Osteoblast (primary cell): ENCODE measurements at regions not wholly inside any gene's neighbourhood (a gene's known extent, or its start where the extent isn't known, plus 50 kb on each side); places are given as distances from the start of the nearest gene placed in this dataset.

Experiments
- DNase-seq: peaks from one replicate; pipeline ENCODE4 v3.0.0; 2011; ENCODE audit warnings: low spot score, mixed read lengths; ENCODE audit not compliant: insufficient read length; ENCODE audit errors: missing footprints
- H2AFZ ChIP-seq: 2 replicates; pipeline ENCODE4 v1.6.0; 2011; ENCODE audit warnings: mild to moderate bottlenecking, low read length
- H3K27ac ChIP-seq: 2 replicates; pipeline ENCODE4 v1.5.1; 2011; ENCODE audit warnings: mild to moderate bottlenecking, low read depth, low read length, moderate library complexity
- H3K27me3 ChIP-seq: 2 replicates; pipeline ENCODE4 v1.6.0; 2012; ENCODE audit warnings: mild to moderate bottlenecking, control low read depth, inconsistent platforms, low read length, moderate library complexity; ENCODE audit not compliant: insufficient read depth
- H3K36me3 ChIP-seq: 2 replicates; pipeline ENCODE4 v1.5.1; 2011; ENCODE audit warnings: mild to moderate bottlenecking, low read length, control low read depth, moderate library complexity; ENCODE audit not compliant: insufficient read depth
- H3K4me1 ChIP-seq: 2 replicates; pipeline ENCODE4 v1.5.1; 2011; ENCODE audit warnings: mild to moderate bottlenecking, low read length, control low read depth, moderate library complexity; ENCODE audit not compliant: insufficient read depth
- H3K4me2 ChIP-seq: 2 replicates; pipeline ENCODE4 v1.6.0; 2011; ENCODE audit warnings: mild to moderate bottlenecking, low read length; ENCODE audit not compliant: insufficient read depth
- H3K4me3 ChIP-seq: fragments of 200-600 bp; sonication (generic); 3 replicates; pipeline ENCODE4 v1.5.1; 2012; ENCODE audit warnings: mild to moderate bottlenecking, low read length, inconsistent platforms; ENCODE audit not compliant: insufficient read depth
- H3K79me2 ChIP-seq: 2 replicates; pipeline ENCODE4 v1.6.0; 2012; ENCODE audit warnings: mild to moderate bottlenecking, low read length, control low read depth, inconsistent platforms; ENCODE audit not compliant: insufficient read depth
- H3K9me3 ChIP-seq: 2 replicates; pipeline ENCODE4 v1.5.1; 2011; ENCODE audit warnings: low read depth, low read length, control low read depth
- H4K20me1 ChIP-seq: 2 replicates; pipeline ENCODE4 v1.6.0; 2012; ENCODE audit warnings: mild to moderate bottlenecking, low read length, control low read depth; ENCODE audit not compliant: insufficient read depth
- TF ChIP-seq, protein P1 (sequence below): IDR thresholded peaks from 2 replicates; pipeline ENCODE4 v1.5.1; 2011; ENCODE audit warnings: mild to moderate bottlenecking, low read depth, low read length, moderate library complexity; ENCODE audit errors: extremely low read depth

DNA sequence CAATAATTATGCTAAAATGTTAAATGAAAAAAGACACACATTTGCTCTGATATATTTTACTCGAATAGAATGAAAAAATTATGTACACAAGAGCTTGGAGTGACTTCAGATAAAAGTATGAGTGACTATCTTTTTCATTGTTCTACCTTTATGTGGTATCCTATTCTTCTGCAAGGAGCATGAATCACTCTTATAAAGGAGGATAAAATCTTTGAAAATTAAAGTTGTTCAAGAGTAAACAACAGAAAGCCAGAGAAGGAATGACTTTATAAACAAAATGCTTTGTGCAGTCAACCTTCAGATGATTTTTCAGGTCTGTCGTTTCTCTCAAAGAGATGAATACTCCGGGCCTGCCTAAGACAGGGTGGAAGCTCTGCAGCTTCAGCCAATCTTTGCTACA, 215.3 kb downstream of the FOXA2 start:
- Histone ChIP-seq H3K79me2 (no peaks in the 10 kb centered on the region), H3K4me2 (no peak overlapping the region), H4K20me1 (no peaks in the 10 kb centered on the region), H3K27me3 (no peaks in the 10 kb centered on the region), H3K36me3 (no peaks in the 10 kb centered on the region), H3K4me1 (no peaks in the 10 kb centered on the region), H3K4me3 (no peak overlapping the region), H3K9me3 (peaks cover 3% of the 10 kb centered on the region), H2AFZ (no peak overlapping the region), H3K27ac (no peak overlapping the region)
- no peak for DNase-seq
- TF ChIP-seq, protein P1, sequence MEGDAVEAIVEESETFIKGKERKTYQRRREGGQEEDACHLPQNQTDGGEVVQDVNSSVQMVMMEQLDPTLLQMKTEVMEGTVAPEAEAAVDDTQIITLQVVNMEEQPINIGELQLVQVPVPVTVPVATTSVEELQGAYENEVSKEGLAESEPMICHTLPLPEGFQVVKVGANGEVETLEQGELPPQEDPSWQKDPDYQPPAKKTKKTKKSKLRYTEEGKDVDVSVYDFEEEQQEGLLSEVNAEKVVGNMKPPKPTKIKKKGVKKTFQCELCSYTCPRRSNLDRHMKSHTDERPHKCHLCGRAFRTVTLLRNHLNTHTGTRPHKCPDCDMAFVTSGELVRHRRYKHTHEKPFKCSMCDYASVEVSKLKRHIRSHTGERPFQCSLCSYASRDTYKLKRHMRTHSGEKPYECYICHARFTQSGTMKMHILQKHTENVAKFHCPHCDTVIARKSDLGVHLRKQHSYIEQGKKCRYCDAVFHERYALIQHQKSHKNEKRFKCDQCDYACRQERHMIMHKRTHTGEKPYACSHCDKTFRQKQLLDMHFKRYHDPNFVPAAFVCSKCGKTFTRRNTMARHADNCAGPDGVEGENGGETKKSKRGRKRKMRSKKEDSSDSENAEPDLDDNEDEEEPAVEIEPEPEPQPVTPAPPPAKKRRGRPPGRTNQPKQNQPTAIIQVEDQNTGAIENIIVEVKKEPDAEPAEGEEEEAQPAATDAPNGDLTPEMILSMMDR: no peak

DNA sequence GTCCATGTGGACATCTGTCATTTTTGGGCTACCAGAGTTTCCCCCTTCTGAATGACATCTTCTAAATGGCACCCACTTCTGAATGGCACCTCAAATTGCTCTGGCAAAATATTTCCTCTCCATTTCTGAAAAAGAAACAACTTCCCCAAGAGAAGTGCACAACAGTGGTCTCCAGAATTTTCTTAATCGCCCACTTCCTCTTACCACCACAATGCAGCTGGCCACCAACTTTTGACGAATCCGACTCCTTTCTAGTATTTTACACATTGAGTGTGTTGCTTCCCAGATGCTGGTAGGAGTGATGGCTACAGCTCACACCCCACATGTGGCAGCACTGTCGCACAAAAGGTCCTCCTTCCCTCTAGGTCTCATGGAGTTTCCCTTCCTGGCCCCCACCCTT, 216.1 kb downstream of the FOXA2 start:
- Histone ChIP-seq H3K27ac (no peak overlapping the region), H3K4me2 (no peak overlapping the region), H4K20me1 (no peaks in the 10 kb centered on the region), H3K4me1 (no peaks in the 10 kb centered on the region), H3K36me3 (no peaks in the 10 kb centered on the region), H3K27me3 (no peaks in the 10 kb centered on the region), H2AFZ (no peak overlapping the region), H3K9me3 (peaks cover 3% of the 10 kb centered on the region), H3K4me3 (no peak overlapping the region), H3K79me2 (no peaks in the 10 kb centered on the region)
- DNase-seq: peak; percentile 46
- TF ChIP-seq, protein P1: no peak

DNA sequence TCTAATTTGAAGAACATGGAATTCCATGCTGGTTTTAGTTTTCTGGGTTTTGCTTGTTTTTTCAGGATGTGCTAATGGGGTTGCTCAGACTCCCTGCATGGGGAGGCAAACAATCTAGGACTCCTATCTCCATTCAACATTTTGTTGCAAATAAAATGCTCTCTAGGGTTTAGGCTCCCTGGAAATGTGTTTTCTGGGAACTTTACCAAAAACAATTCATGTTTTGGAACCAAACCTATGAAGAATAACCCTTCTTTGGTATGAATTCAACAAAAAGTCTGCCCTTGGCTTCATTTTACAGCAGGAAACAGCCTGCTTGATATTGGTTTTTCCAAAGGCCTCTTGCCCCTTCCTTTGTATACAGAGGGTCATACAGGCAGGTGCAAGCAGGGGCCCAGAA, 217.7 kb downstream of the FOXA2 start:
- Histone ChIP-seq H4K20me1 (no peaks in the 10 kb centered on the region), H3K27me3 (no peaks in the 10 kb centered on the region), H2AFZ (no peak overlapping the region), H3K79me2 (no peaks in the 10 kb centered on the region), H3K36me3 (no peaks in the 10 kb centered on the region), H3K27ac (no peak overlapping the region), H3K4me1 (no peaks in the 10 kb centered on the region), H3K9me3 (peaks cover 3% of the 10 kb centered on the region), H3K4me3 (no peak overlapping the region), H3K4me2 (no peak overlapping the region)
- TF ChIP-seq, protein P1: no peak
- no peak for DNase-seq

DNA sequence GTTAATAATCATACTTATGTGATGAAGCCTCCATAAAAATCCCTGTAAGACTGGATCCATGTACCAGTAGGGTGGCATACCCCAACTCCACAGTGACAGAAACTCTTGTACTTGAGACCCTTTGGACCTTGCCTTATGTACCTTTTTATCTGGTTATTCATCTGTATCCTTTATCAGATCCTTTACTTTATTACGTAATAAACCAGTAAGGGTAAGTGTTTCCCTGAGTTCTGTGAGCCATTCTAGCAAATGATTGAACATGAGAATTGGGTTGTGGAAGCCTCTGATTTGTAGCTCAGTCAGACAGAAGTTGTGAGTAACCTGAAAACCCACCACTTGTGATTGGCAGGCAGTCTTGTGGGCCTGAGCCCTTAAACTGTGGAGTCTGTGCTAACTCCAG, 229.7 kb downstream of the FOXA2 start:
- H3K4me2 ChIP-seq: no peak overlapping the region
- no peaks in the 10 kb centered on the region for H3K36me3 ChIP-seq
- no peak for DNase-seq
- H3K9me3 ChIP-seq: no peaks in the 10 kb centered on the region
- H2AFZ ChIP-seq: no peak overlapping the region
- TF ChIP-seq, protein P1: no peak
- H4K20me1 ChIP-seq: no peaks in the 10 kb centered on the region
- no peaks in the 10 kb centered on the region for H3K79me2 ChIP-seq
- H3K4me3 ChIP-seq: no peak overlapping the region
- no peaks in the 10 kb centered on the region for H3K27me3 ChIP-seq
- no peak overlapping the region for H3K27ac ChIP-seq
- H3K4me1 ChIP-seq: no peaks in the 10 kb centered on the region
